Astrocyte (in vitro differentiated cells and primary cell): ENCODE measurements at regions not wholly inside any gene's neighbourhood (a gene's known extent, or its start where the extent isn't known, plus 50 kb on each side); places are given as distances from the start of the nearest gene placed in this dataset.

Experiments
- DNase-seq: peaks from one replicate; pipeline ENCODE4 v3.0.0-alpha.2; 2010; ENCODE audit warnings: low read depth
- FAIRE-seq: peaks from 2 replicates; lab custom pipeline; 2011; peaks lifted over from hg19 to GRCh38; lab: Jason Lieb, UNC
- H2AFZ ChIP-seq: 2 replicates; pipeline ENCODE4 v1.6.0; 2012; ENCODE audit warnings: low read depth, low read length, inconsistent platforms
- H3K27ac ChIP-seq: 2 replicates; pipeline ENCODE4 v1.5.1; 2011; ENCODE audit warnings: low read depth, low read length, inconsistent platforms
- H3K27me3 ChIP-seq: 2 replicates; pipeline ENCODE4 v1.6.0; 2011; ENCODE audit warnings: low read length, inconsistent platforms; ENCODE audit not compliant: insufficient read depth
- H3K36me3 ChIP-seq: 2 replicates; pipeline ENCODE4 v1.5.1; 2011; ENCODE audit warnings: low read length, inconsistent platforms; ENCODE audit not compliant: insufficient read depth
- H3K4me1 ChIP-seq: 2 replicates; pipeline ENCODE4 v1.5.1; 2011; ENCODE audit warnings: low read length, inconsistent platforms; ENCODE audit not compliant: insufficient read depth
- H3K4me2 ChIP-seq: 2 replicates; pipeline ENCODE4 v1.6.0; 2012; ENCODE audit warnings: low read length, inconsistent platforms
- H3K4me3 ChIP-seq: 2 replicates; pipeline ENCODE4 v1.5.1; 2011; ENCODE audit warnings: low read depth, mild to moderate bottlenecking, low read length, inconsistent platforms; ENCODE audit not compliant: insufficient read depth
- H3K79me2 ChIP-seq: 2 replicates; pipeline ENCODE4 v1.6.0; 2012; ENCODE audit warnings: mild to moderate bottlenecking, low read length, inconsistent platforms; ENCODE audit not compliant: insufficient read depth
- H3K9ac ChIP-seq: 2 replicates; pipeline ENCODE4 v1.6.0; 2012; ENCODE audit warnings: mild to moderate bottlenecking, low read length, inconsistent platforms
- H3K9me3 ChIP-seq: 2 replicates; pipeline ENCODE4 v1.5.1; 2012; ENCODE audit warnings: low read depth, mild to moderate bottlenecking, low read length, inconsistent platforms; ENCODE audit not compliant: insufficient read depth
- H4K20me1 ChIP-seq: 2 replicates; pipeline ENCODE4 v1.6.0; 2012; ENCODE audit warnings: low read length, inconsistent platforms; ENCODE audit not compliant: insufficient read depth
- H3K27ac Mint-ChIP-seq: one replicate; pipeline ENCODE4 v1.8.0; 2021; ENCODE audit warnings: mild to moderate bottlenecking, mixed read lengths; ENCODE audit not compliant: unreplicated experiment
- H3K27me3 Mint-ChIP-seq: one replicate; pipeline ENCODE4 v1.8.0; 2021; ENCODE audit warnings: low read depth, mixed read lengths; ENCODE audit not compliant: unreplicated experiment
- H3K36me3 Mint-ChIP-seq: one replicate; pipeline ENCODE4 v1.8.0; 2021; ENCODE audit warnings: low read depth, mixed read lengths; ENCODE audit not compliant: unreplicated experiment
- H3K4me1 Mint-ChIP-seq: one replicate; pipeline ENCODE4 v1.8.0; 2021; ENCODE audit warnings: low read depth, mixed read lengths; ENCODE audit not compliant: unreplicated experiment
- H3K4me3 Mint-ChIP-seq: one replicate; pipeline ENCODE4 v1.8.0; 2021; ENCODE audit warnings: mild to moderate bottlenecking, moderate library complexity, mixed read lengths; ENCODE audit not compliant: unreplicated experiment
- H3K9me3 Mint-ChIP-seq: one replicate; pipeline ENCODE4 v1.8.0; 2021; ENCODE audit warnings: mild to moderate bottlenecking, mixed read lengths; ENCODE audit not compliant: unreplicated experiment
- CTCF ChIP-seq: IDR thresholded peaks from 2 replicates; pipeline ENCODE4 v1.5.1; 2011; ENCODE audit warnings: low read depth, mild to moderate bottlenecking, inconsistent platforms, low read length, moderate library complexity; ENCODE audit not compliant: insufficient read depth
- EZH2 ChIP-seq: IDR thresholded peaks from 2 replicates; pipeline ENCODE4 v1.6.1; 2012; ENCODE audit warnings: mild to moderate bottlenecking, low read length, inconsistent platforms; ENCODE audit not compliant: insufficient read depth

- H3K36me3 Mint-ChIP-seq, result no peaks in the 10 kb centered on the region
These were observed 180.4 kb downstream of the ANKRD30B start for GRCh38 chr18:14928396-14928795.

GRCh38 chr18:14930076-14930475 lies 182.1 kb downstream of the ANKRD30B start:
- no peak overlapping the region for H3K27ac Mint-ChIP-seq
- Histone ChIP-seq H3K79me2 (no peaks in the 10 kb centered on the region), H4K20me1 (no peaks in the 10 kb centered on the region), H3K9ac (no peak overlapping the region), H3K4me2 (no peak overlapping the region), H2AFZ (no peak overlapping the region), H3K4me1 (no peaks in the 10 kb centered on the region), H3K4me3 (no peak overlapping the region), H3K9me3 (peaks cover 4% of the 10 kb centered on the region), H3K27ac (no peak overlapping the region), H3K36me3 (no peaks in the 10 kb centered on the region), H3K27me3 (no peaks in the 10 kb centered on the region)
- FAIRE-seq, result no peak
- TF ChIP-seq EZH2 (no peak), CTCF (no peak)
- DNase-seq, result no peak
- H3K27me3 Mint-ChIP-seq, result peaks cover 7% of the 10 kb centered on the region
- H3K4me3 Mint-ChIP-seq, result no peak overlapping the region
- no peaks in the 10 kb centered on the region for H3K36me3 Mint-ChIP-seq
- no peaks in the 10 kb centered on the region for H3K4me1 Mint-ChIP-seq
- H3K9me3 Mint-ChIP-seq, result peaks cover 7% of the 10 kb centered on the region

More at GRCh38 chr18:14928396-14928795, 180.4 kb downstream of the ANKRD30B start:
- Histone ChIP-seq H4K20me1 (no peaks in the 10 kb centered on the region), H3K4me2 (no peak overlapping the region), H2AFZ (no peak overlapping the region), H3K79me2 (no peaks in the 10 kb centered on the region), H3K9me3 (peaks cover 10% of the 10 kb centered on the region), H3K27me3 (no peaks in the 10 kb centered on the region), H3K36me3 (no peaks in the 10 kb centered on the region), H3K4me1 (no peaks in the 10 kb centered on the region), H3K4me3 (no peak overlapping the region), H3K27ac (no peak overlapping the region), H3K9ac (no peak overlapping the region)
- no peaks in the 10 kb centered on the region for H3K4me1 Mint-ChIP-seq
- no peak overlapping the region for H3K27ac Mint-ChIP-seq
- no peak for TF ChIP-seq EZH2
- no peak for TF ChIP-seq CTCF
- H3K4me3 Mint-ChIP-seq, result no peak overlapping the region
- H3K9me3 Mint-ChIP-seq, result peaks cover 7% of the 10 kb centered on the region
- FAIRE-seq (no peak), DNase-seq (no peak)
- peaks cover 3% of the 10 kb centered on the region for H3K27me3 Mint-ChIP-seq

- no peaks in the 10 kb centered on the region for H3K36me3 ChIP-seq
- H3K27ac Mint-ChIP-seq, result no peak overlapping the region
- H3K27ac ChIP-seq, result no peak overlapping the region
- no peaks in the 10 kb centered on the region for H3K36me3 Mint-ChIP-seq
- no peak for DNase-seq
- H3K9me3 ChIP-seq, result peaks cover 9% of the 10 kb centered on the region
- H2AFZ ChIP-seq, result no peak overlapping the region
- TF ChIP-seq CTCF (no peak), EZH2 (no peak)
- H3K4me2 ChIP-seq, result no peak overlapping the region
- H4K20me1 ChIP-seq, result no peaks in the 10 kb centered on the region
- no peaks in the 10 kb centered on the region for H3K4me1 Mint-ChIP-seq
- peaks cover 7% of the 10 kb centered on the region for H3K27me3 Mint-ChIP-seq
- H3K27me3 ChIP-seq, result no peaks in the 10 kb centered on the region
- no peak overlapping the region for H3K9ac ChIP-seq
- no peak overlapping the region for H3K4me3 Mint-ChIP-seq
- no peak for FAIRE-seq
- no peaks in the 10 kb centered on the region for H3K4me1 ChIP-seq
- H3K4me3 ChIP-seq, result no peak overlapping the region
- peaks cover 7% of the 10 kb centered on the region for H3K9me3 Mint-ChIP-seq
- no peaks in the 10 kb centered on the region for H3K79me2 ChIP-seq
These were observed 182.6 kb downstream of the ANKRD30B start for GRCh38 chr18:14930576-14930975.
